ENCODE measurements at regions not wholly inside any gene's neighbourhood (a gene's known extent, or its start where the extent isn't known, plus 50 kb on each side); places are given as distances from the start of the nearest gene placed in this dataset.
A peak's percentile ranks its signal among the peaks of the same experiment; 100 is the strongest.

DNA sequence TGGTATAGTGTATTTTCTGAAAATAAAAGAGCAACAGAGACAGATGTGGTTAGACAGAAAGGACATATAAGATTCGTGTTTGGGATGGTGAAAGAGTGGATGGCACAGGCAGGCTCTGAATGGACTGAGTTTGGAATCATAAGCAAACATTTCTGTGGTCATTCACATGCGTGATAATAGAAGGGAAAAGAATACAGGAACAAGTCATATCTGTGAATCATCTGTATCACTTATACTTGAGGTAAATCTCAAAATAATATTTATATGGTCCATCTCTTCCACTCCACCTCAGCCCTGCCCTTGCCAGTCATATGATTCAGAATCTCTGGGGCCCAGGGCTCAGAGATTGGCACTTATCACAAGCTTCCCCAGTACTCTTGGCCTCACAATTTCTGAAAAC, 535.1 kb downstream of the BCKDHB start:
- TF ChIP-seq EZH2phosphoT487 (IDR thresholded peaks at IDR 0.05; ENCODE audit: insufficient read depth, low read depth) (no peak), EZH2 (IDR thresholded peaks at IDR 0.05; ENCODE audit: insufficient read depth, poor library complexity, severe bottlenecking) (no peak)

DNA sequence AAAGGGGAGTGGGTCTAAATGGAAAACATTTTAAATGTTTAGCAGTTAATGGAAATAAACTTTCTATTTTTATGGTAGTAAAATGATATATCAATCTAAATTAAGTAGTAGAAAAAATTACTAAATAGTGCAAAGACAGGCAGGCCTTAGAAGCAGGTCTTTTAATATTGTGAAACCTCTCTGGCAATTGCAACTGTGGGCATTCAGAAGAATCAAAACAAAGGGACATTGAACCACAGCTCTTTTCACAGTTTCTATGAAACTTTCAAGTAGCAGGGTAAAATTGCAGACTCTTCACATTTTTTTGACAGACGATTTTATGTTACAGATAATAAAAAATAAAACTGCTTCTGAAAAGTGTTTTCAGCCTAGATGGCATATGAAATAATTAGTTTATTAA, 533.7 kb downstream of the BCKDHB start:
- Histone ChIP-seq H3K4me2 (ENCODE audit: unreplicated experiment) (no peak overlapping the region), H3K36me3 (ENCODE audit: low read depth) (no peaks in the 10 kb centered on the region), H3K9ac (no peak overlapping the region), H3K27me3 (replicated peaks; ENCODE audit: insufficient read depth) (no peaks in the 10 kb centered on the region), H3K9me3 (ENCODE audit: low read depth) (no peaks in the 10 kb centered on the region), H3F3A (ENCODE audit: insufficient read depth) (peaks cover 37% of the 10 kb centered on the region; the same call in 1 of the 2 replicates), H2AFZ (no peak overlapping the region), H3K79me2 (ENCODE audit: insufficient read depth) (no peaks in the 10 kb centered on the region), H4K20me1 (ENCODE audit: insufficient read depth) (no peaks in the 10 kb centered on the region), H3K9me2 (ENCODE audit: insufficient read depth) (no peaks in the 10 kb centered on the region), H3K4me1 (ENCODE audit: insufficient read depth) (peaks cover 53% of the 10 kb centered on the region), H3K27ac (no peak overlapping the region), H3K4me3 (no peak overlapping the region)
- in situ Hi-C loops (cut with MboI), result no loop called here
- 23 to 35% methylated on average over 1 of the region's 1 CpG for WGBS, 2 experiments (ENCODE audit: low coverage in 1 of 2, low lambda C conversion rate in 2 of 2, missing lambda C conversion rate in 2 of 2)
- TF ChIP-seq EZH2 (IDR thresholded peaks at IDR 0.05; ENCODE audit: insufficient read depth, poor library complexity, severe bottlenecking) (no peak), EZH2phosphoT487 (IDR thresholded peaks at IDR 0.05; ENCODE audit: insufficient read depth, low read depth) (no peak)
- peak; percentile 17 for DNase-seq

More for the DNA sequence above, 535.1 kb downstream of the BCKDHB start:
- Histone ChIP-seq H3K36me3 (ENCODE audit: low read depth) (no peaks in the 10 kb centered on the region), H3K9me3 (ENCODE audit: low read depth) (no peaks in the 10 kb centered on the region), H4K20me1 (ENCODE audit: insufficient read depth) (no peaks in the 10 kb centered on the region), H3K4me1 (ENCODE audit: insufficient read depth) (peaks cover 50% of the 10 kb centered on the region), H3K9ac (no peak overlapping the region), H3K27ac (0 out of 2 replicates have a peak overlapping the region, but pooled peaks have one; percentile 15), H2AFZ (0 out of 2 replicates have a peak overlapping the region, but pooled peaks have one; percentile 11), H3K79me2 (ENCODE audit: insufficient read depth) (no peaks in the 10 kb centered on the region), H3K4me2 (ENCODE audit: unreplicated experiment) (no peak overlapping the region), H3K9me2 (ENCODE audit: insufficient read depth) (no peaks in the 10 kb centered on the region), H3K27me3 (replicated peaks; ENCODE audit: insufficient read depth) (no peaks in the 10 kb centered on the region), H3K4me3 (no peak overlapping the region), H3F3A (ENCODE audit: insufficient read depth) (peaks cover 34% of the 10 kb centered on the region; the same call in 1 of the 2 replicates)
- 83 to 86% methylated on average over 2 of the region's 2 CpGs for WGBS, 2 experiments (ENCODE audit: low coverage in 1 of 2, low lambda C conversion rate in 2 of 2, missing lambda C conversion rate in 2 of 2)
- in situ Hi-C loops (cut with MboI), result no loop called here
- peak; percentile 33 for DNase-seq

DNA sequence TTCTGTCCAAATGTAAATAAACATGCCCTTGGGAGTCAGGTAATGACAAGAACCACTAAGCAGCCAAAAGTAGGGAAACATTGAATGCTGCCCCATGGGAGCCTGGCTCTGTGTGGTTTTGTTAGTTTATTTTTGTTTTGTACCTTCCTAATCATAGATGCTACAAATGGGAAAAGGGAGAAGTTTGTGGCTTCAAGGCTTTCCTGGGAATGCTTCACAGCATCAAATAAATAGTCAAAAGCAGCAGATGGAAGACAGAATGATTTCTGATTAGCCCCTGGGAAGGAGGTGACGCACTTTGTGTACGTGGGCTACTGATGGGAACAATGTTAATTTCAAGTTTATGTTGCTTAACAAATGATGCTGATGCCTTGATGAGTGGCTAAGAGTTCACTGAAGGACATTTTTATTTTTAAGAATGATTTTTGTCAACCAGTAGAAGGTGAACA, 532.7 kb downstream of the BCKDHB start:
- Histone ChIP-seq H3K79me2 (ENCODE audit: insufficient read depth) (no peaks in the 10 kb centered on the region), H4K20me1 (ENCODE audit: insufficient read depth) (no peaks in the 10 kb centered on the region), H3K4me2 (ENCODE audit: unreplicated experiment) (peak overlapping the region; percentile 29), H3K4me3 (no peak overlapping the region), H3K9me2 (ENCODE audit: insufficient read depth) (no peaks in the 10 kb centered on the region), H3K36me3 (ENCODE audit: low read depth) (no peaks in the 10 kb centered on the region), H2AFZ (peak overlapping the region; percentile 64), H3K4me1 (ENCODE audit: insufficient read depth) (peaks cover 53% of the 10 kb centered on the region), H3K9ac (peak overlapping the region; percentile 44; the same call in 1 of the 2 replicates), H3K9me3 (ENCODE audit: low read depth) (no peaks in the 10 kb centered on the region), H3K27me3 (replicated peaks; ENCODE audit: insufficient read depth) (no peaks in the 10 kb centered on the region), H3K27ac (peak overlapping the region; percentile 79), H3F3A (ENCODE audit: insufficient read depth) (peaks cover 37% of the 10 kb centered on the region; the same call in 1 of the 2 replicates)
- WGBS, 2 experiments (ENCODE audit: low coverage in 1 of 2, low lambda C conversion rate in 2 of 2, missing lambda C conversion rate in 2 of 2), result 95 to 99% methylated on average over 2 of the region's 2 CpGs
- TF ChIP-seq EZH2phosphoT487 (IDR thresholded peaks at IDR 0.05; ENCODE audit: insufficient read depth, low read depth) (no peak), EZH2 (IDR thresholded peaks at IDR 0.05; ENCODE audit: insufficient read depth, poor library complexity, severe bottlenecking) (no peak)
- DNase-seq, result no peak
- in situ Hi-C loops (cut with MboI), result no loop called here

DNA sequence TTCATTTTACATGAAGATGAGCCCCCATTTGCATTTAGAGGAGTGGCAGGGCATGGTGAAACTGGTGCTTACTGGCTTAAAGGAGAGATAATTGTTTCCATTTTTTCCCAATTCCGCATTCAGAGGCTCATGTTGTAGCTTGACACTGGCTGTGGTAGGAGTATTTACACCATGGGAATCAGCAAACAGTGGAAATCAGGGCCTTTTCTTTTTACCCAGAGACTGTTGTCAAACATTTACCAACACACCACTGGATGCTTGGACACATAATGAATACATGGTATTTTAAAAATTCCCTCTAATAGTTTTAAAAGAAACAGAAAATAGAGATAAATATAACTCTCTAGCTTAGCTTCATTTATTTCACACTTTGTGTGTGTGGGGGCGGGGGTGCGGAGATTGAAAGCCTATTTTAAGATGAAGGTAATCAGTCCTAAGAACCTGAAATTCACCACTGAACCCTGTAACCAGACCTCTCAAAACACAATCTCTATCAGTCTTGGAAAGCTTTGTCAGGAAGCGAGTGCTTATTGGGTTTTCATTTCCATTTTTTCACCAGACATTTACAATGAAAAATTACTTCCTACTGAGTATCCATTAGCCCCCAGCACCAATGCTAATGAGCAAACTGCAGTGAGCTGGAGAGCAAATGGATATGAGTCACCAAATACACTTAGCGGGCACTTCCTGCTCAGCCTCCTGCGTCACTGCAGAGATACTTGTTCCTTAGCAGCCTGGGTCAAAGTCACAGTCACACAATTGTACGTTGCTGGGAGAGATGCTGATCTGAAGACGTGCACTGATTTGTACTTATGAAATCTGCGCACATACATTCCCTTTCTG, 532.0 kb downstream of the BCKDHB start:
- Histone ChIP-seq H3K27me3 (replicated peaks; ENCODE audit: insufficient read depth) (no peaks in the 10 kb centered on the region), H3K36me3 (ENCODE audit: low read depth) (no peaks in the 10 kb centered on the region), H3K27ac (peak overlapping the region; percentile 79), H3F3A (ENCODE audit: insufficient read depth) (peaks cover 37% of the 10 kb centered on the region; the same call in 1 of the 2 replicates), H3K9ac (peak overlapping the region; percentile 44; the same call in 1 of the 2 replicates), H3K4me1 (ENCODE audit: insufficient read depth) (peaks cover 53% of the 10 kb centered on the region), H3K4me2 (ENCODE audit: unreplicated experiment) (peak overlapping the region; percentile 29), H4K20me1 (ENCODE audit: insufficient read depth) (no peaks in the 10 kb centered on the region), H3K79me2 (ENCODE audit: insufficient read depth) (no peaks in the 10 kb centered on the region), H3K4me3 (no peak overlapping the region), H3K9me3 (ENCODE audit: low read depth) (no peaks in the 10 kb centered on the region), H3K9me2 (ENCODE audit: insufficient read depth) (no peaks in the 10 kb centered on the region), H2AFZ (peak overlapping the region; percentile 64)
- TF ChIP-seq EZH2phosphoT487 (IDR thresholded peaks at IDR 0.05; ENCODE audit: insufficient read depth, low read depth), result no peak
- no peak for TF ChIP-seq EZH2 (IDR thresholded peaks at IDR 0.05; ENCODE audit: insufficient read depth, poor library complexity, severe bottlenecking)
- in situ Hi-C loops (cut with MboI), result no loop called here
- 47 to 55% methylated on average over 9 of the region's 9 CpGs for WGBS, 2 experiments (ENCODE audit: low coverage in 1 of 2, low lambda C conversion rate in 2 of 2, missing lambda C conversion rate in 2 of 2)
- DNase-seq, result peak; percentile 93

Data from GM23248 (cell line).